HEK293 (cell line): ENCODE measurements at regions not wholly inside any gene's neighbourhood (a gene's known extent, or its start where the extent isn't known, plus 50 kb on each side); places are given as distances from the start of the nearest gene placed in this dataset.

Source experiments
- OSR2 ChIP-seq: fragments of 450-650 bp; formaldehyde crosslinking; IDR thresholded peaks from 2 replicates; pipeline ENCODE4 v1.5.1; 2016; ENCODE audit warnings: missing biosample characterization, missing genetic modification characterization
- ZFP3 ChIP-seq: fragments of 450-650 bp; formaldehyde crosslinking; IDR thresholded peaks from 2 replicates; pipeline ENCODE4 v1.5.1; 2016; ENCODE audit warnings: low read depth, missing biosample characterization, missing genetic modification characterization
- ZNF785 ChIP-seq: fragments of 450-650 bp; formaldehyde crosslinking; IDR thresholded peaks from 2 replicates; pipeline ENCODE4 v1.5.1; 2016; ENCODE audit warnings: missing biosample characterization, missing genetic modification characterization
- TF ChIP-seq, protein P1 (sequence below): fragments of 450-650 bp; formaldehyde crosslinking; IDR thresholded peaks from 2 replicates; pipeline ENCODE4 v1.5.1; 2016; ENCODE audit warnings: missing biosample characterization, missing genetic modification characterization

GRCh38 chr4:62279689-62280088, 1079.6 kb downstream of the ADGRL3 start:
- no peak for TF ChIP-seq OSR2 (tag by site-specific recombination)
- no peak for TF ChIP-seq ZFP3 (tag by site-specific recombination)
- TF ChIP-seq, protein P1, sequence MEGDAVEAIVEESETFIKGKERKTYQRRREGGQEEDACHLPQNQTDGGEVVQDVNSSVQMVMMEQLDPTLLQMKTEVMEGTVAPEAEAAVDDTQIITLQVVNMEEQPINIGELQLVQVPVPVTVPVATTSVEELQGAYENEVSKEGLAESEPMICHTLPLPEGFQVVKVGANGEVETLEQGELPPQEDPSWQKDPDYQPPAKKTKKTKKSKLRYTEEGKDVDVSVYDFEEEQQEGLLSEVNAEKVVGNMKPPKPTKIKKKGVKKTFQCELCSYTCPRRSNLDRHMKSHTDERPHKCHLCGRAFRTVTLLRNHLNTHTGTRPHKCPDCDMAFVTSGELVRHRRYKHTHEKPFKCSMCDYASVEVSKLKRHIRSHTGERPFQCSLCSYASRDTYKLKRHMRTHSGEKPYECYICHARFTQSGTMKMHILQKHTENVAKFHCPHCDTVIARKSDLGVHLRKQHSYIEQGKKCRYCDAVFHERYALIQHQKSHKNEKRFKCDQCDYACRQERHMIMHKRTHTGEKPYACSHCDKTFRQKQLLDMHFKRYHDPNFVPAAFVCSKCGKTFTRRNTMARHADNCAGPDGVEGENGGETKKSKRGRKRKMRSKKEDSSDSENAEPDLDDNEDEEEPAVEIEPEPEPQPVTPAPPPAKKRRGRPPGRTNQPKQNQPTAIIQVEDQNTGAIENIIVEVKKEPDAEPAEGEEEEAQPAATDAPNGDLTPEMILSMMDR, result no peak
- TF ChIP-seq ZNF785 (tag by site-specific recombination), result no peak
